ENCODE measurements at regions not wholly inside any gene's neighbourhood (a gene's known extent, or its start where the extent isn't known, plus 50 kb on each side); places are given as distances from the start of the nearest gene placed in this dataset.

DNA sequence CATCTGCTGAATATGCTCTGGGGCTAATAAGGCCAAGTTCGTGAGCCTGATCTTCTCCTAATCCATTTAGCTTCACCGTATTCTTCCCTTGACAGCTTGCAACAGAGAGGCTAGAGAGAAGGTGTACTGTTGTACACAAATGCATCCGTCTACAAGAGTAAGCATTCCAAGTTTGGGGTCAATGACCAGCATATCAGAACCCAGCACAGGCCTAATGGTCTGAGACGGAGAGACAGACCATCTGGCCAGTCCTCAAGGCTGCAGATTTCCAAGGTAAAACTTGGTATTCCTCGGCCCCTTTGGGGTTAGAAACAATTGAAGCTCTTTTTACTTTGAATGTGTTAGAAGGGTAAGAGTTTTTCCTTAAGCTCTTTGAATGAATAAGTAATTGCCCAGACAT, 481.2 kb upstream of the KLF4 start:
- Histone ChIP-seq H3K27me3 (no peaks in the 10 kb centered on the region), H3K9me3 (no peaks in the 10 kb centered on the region), H3K36me3 (no peaks in the 10 kb centered on the region), H3K27ac (no peak overlapping the region), H3K4me1 (peaks cover 0 to under 1% (median 0%) of the 10 kb centered on the region in 4 donors), H3K4me3 (no peak overlapping the region)
- DNase-seq (no peak), ATAC-seq (ENCODE audit: low FRiP score in 2 of 2) (no peak)
- WGBS, 2 donors: 89 to 91% methylated on average over 5 of the region's 5 CpGs
- TF ChIP-seq POLR2A (IDR thresholded peaks at IDR 0.05): no peak
- no peak for TF ChIP-seq POLR2AphosphoS5 (IDR thresholded peaks at IDR 0.05)
- TF ChIP-seq EP300 (IDR thresholded peaks at IDR 0.05): no peak
- TF ChIP-seq, protein P1, sequence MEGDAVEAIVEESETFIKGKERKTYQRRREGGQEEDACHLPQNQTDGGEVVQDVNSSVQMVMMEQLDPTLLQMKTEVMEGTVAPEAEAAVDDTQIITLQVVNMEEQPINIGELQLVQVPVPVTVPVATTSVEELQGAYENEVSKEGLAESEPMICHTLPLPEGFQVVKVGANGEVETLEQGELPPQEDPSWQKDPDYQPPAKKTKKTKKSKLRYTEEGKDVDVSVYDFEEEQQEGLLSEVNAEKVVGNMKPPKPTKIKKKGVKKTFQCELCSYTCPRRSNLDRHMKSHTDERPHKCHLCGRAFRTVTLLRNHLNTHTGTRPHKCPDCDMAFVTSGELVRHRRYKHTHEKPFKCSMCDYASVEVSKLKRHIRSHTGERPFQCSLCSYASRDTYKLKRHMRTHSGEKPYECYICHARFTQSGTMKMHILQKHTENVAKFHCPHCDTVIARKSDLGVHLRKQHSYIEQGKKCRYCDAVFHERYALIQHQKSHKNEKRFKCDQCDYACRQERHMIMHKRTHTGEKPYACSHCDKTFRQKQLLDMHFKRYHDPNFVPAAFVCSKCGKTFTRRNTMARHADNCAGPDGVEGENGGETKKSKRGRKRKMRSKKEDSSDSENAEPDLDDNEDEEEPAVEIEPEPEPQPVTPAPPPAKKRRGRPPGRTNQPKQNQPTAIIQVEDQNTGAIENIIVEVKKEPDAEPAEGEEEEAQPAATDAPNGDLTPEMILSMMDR (IDR thresholded peaks at IDR 0.05): no peak

DNA sequence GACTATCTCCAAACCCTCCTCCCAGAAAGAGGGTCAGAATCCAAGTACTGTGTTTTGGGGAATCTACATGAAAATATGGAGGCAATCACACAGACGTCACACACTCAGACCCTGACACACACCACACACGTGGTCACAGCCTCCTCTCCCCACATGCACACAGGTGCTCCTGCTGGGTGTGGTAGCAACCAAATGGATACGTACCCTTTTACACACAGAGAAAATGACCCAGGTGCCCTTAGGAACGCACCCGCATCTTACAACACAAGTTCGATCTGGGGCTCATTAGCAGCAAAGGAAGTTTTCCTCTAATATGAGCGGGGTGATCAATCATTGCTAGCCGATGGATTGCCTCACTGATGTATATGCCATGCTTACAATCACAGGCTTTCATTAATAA, 480.2 kb upstream of the KLF4 start:
- H3K27me3 ChIP-seq: no peaks in the 10 kb centered on the region
- H3K36me3 ChIP-seq: no peaks in the 10 kb centered on the region
- H3K4me1 ChIP-seq: no peaks in the 10 kb centered on the region
- 82% methylated on average over 8 of the region's 8 CpGs for WGBS, 2 donors
- ATAC-seq (ENCODE audit: low FRiP score in 2 of 2): no peak
- no peak overlapping the region for H3K27ac ChIP-seq
- no peak for DNase-seq
- H3K4me3 ChIP-seq: no peak overlapping the region
- TF ChIP-seq POLR2AphosphoS5 (IDR thresholded peaks at IDR 0.05): no peak
- TF ChIP-seq, protein P1 (IDR thresholded peaks at IDR 0.05): no peak
- no peak for TF ChIP-seq POLR2A (IDR thresholded peaks at IDR 0.05)
- no peak for TF ChIP-seq EP300 (IDR thresholded peaks at IDR 0.05)
- H3K9me3 ChIP-seq: no peaks in the 10 kb centered on the region

DNA sequence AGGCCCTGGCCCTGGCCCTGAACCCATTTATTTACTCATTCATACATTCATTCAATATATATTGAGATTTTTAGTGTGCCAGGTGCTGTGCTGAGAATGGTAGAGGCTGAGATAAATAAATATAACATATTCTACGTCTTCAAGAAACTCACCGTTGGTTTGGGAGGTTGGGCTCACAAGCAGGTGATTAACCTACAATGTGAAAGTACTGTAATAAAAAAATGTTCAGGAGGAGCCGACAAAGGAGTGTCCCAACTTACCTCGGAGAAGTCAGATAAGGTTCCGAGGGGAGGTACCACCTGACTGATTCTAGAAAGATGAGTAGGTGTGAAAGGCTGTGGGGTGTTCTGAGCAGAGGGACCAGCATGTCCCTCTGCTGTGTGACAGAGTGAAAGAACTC, 479.6 kb upstream of the KLF4 start:
- Histone ChIP-seq H3K9me3 (no peaks in the 10 kb centered on the region), H3K36me3 (no peaks in the 10 kb centered on the region), H3K27ac (no peak overlapping the region), H3K27me3 (no peaks in the 10 kb centered on the region), H3K4me3 (no peak overlapping the region), H3K4me1 (no peaks in the 10 kb centered on the region)
- TF ChIP-seq, protein P1 (IDR thresholded peaks at IDR 0.05): no peak
- TF ChIP-seq POLR2A (IDR thresholded peaks at IDR 0.05) (no peak), POLR2AphosphoS5 (IDR thresholded peaks at IDR 0.05) (no peak), EP300 (IDR thresholded peaks at IDR 0.05) (no peak)
- ATAC-seq (ENCODE audit: low FRiP score in 2 of 2) (no peak), DNase-seq (no peak)
- 71 to 91% methylated on average over 5 of the region's 5 CpGs for WGBS, 2 donors

DNA sequence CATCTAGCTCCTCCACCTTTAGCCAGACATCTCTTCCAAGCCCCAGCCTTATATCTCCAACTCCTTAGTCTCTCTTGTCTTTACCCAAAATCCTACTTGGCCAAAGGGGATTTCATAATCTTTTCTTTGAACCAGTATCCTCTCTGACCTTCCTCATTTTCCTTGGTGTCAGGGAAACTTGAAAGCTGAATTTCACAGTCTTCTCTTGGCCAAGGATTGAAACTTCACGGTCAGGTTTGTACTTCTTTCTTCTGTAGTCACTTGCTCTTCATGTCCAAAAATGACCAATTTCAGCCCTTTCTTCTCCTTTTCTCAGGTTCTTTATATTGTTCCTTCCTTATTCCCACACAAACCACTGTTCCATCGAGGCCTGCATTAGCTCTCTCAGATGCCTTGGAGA, 473.7 kb upstream of the KLF4 start:
- WGBS, 2 donors: 60 to 73% methylated on average over 2 of the region's 2 CpGs
- Histone ChIP-seq H3K4me1 (no peaks in the 10 kb centered on the region), H3K36me3 (no peaks in the 10 kb centered on the region), H3K27me3 (no peaks in the 10 kb centered on the region), H3K27ac (no peak overlapping the region), H3K9me3 (no peaks in the 10 kb centered on the region), H3K4me3 (no peak overlapping the region)
- TF ChIP-seq POLR2AphosphoS5 (IDR thresholded peaks at IDR 0.05) (no peak), EP300 (IDR thresholded peaks at IDR 0.05) (no peak), POLR2A (IDR thresholded peaks at IDR 0.05) (no peak)
- TF ChIP-seq, protein P1 (IDR thresholded peaks at IDR 0.05): no peak
- no peak for ATAC-seq (ENCODE audit: low FRiP score in 2 of 2)
- no peak for DNase-seq

DNA sequence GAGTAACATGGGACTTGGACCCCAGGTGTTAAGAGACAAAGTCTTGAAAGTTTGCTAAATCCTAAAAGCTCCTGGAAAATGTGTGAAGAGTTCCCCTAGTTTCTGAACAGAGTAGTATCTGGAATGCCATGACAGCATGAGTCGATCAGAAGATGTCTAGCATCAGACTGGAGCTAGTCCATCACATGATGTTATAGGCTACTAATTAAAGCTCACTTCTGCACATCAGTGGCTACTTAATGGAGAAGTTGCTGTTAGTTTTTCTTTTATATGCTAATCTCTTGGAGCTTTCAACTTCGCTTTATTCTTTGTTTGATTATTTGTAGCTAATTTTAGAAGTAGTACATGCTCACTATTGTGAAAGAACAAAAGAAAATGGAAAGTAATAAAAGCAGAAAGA, 471.3 kb upstream of the KLF4 start:
- ATAC-seq (ENCODE audit: low FRiP score in 2 of 2) (no peak), DNase-seq (no peak)
- H3K4me3 ChIP-seq: no peak overlapping the region
- H3K36me3 ChIP-seq: no peaks in the 10 kb centered on the region
- no peaks in the 10 kb centered on the region for H3K27me3 ChIP-seq
- H3K9me3 ChIP-seq: no peaks in the 10 kb centered on the region
- TF ChIP-seq POLR2AphosphoS5 (IDR thresholded peaks at IDR 0.05): no peak
- TF ChIP-seq POLR2A (IDR thresholded peaks at IDR 0.05): no peak
- no peak for TF ChIP-seq EP300 (IDR thresholded peaks at IDR 0.05)
- TF ChIP-seq, protein P1 (IDR thresholded peaks at IDR 0.05): no peak
- WGBS, 2 donors: 71 to 72% methylated on average over 2 of the region's 2 CpGs
- no peaks in the 10 kb centered on the region for H3K4me1 ChIP-seq
- H3K27ac ChIP-seq: no peak overlapping the region
